HG03159 (cell line): ENCODE measurements at regions not wholly inside any gene's neighbourhood (a gene's known extent, or its start where the extent isn't known, plus 50 kb on each side); places are given as distances from the start of the nearest gene placed in this dataset.
"Not testable (repeated sequence)": the region's sequence is repeated elsewhere in the genome, so short reads cannot be mapped to it uniquely, and the experiment has no call there.

ENCODE experiments used
- ATAC-seq: cut with Tn5 transposase; IDR thresholded peaks from one replicate; pipeline ENCODE4 v1.9.1; 2021; ENCODE audit warnings: mild to moderate bottlenecking, moderate library complexity; ENCODE audit not compliant: unreplicated experiment

DNA sequence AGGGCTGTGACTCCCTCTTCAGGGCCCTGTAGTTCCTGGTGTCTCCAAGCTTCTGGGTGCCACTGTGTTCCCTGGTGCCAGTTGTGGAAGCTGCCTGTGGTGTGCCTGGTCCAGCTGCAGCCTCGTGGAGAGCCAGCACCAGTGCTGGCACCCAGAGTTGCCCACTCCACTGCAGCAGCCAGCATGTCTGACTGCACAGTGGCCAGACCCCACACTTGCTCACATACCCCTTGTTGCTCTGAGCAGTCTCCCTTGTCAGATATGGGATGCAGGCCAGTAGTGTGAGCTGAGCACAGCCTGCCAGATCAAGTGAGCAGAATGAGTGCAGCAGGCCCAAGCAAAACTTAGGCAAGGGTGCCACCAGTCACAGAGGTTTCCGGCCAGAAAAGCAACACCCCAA, 108.6 kb downstream of the ZMAT1 start:
- no peak for ATAC-seq

- ATAC-seq: not testable (repeated sequence)
Measured at GRCh38 chrX:101817739-101818138, 114.1 kb downstream of the ZMAT1 start.

DNA sequence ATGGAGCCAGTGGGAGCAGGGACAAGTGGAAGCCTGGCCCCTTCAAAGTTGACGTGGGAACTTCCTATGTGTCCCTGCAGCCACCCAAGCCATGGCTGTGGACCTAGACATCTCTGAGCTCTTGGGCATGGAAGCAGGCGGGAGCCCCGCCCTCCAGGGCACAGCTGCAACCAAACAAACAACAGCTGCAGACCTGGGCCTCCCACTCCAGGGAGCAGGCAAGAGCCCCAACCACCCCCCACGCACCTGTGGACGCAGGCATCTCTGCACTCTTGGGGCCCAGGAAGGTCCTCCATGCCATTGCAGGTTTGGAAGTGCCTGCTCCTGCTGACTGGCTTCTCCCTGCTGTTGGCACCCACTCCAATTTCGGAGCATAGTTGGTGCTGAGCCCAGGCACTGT, 118.6 kb downstream of the ZMAT1 start:
- ATAC-seq: no peak

DNA sequence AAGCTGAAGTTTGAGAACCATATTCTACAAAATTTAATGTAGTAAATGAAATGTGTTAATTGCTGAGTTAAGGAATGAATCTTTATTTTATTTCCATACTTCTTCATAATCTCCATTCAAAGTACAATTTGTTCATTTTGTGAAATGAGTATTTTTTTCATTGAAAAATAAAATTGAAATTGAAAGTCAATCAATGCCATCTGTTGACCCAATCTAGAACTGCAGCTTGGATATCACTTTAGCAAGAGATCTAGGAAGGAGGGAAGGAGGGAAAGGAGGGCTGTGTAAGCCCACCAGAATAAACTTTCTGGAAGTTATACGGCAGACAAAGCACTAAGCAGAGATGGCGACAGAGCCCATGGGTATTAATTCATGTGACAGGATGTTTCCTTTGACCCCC, 128.4 kb downstream of the ZMAT1 start:
- ATAC-seq: no peak

DNA sequence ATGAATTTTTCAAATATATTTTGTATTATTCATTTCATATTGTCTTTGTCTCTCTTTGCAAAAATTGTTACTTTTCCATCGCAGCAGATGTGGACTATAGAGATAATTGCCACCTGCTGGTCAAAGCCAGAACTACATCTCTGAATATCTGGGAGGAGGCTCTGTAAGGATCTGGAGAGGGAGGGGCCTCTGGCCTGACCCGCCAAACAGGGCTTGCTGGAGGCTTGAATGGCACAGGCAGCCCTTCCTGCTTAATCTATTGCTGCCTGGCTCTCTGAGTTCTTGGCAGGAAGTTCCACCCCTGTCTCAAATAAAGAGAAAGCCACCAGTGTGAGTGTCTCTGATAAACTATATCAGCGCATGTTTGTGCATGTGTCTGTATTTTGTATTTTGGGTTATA, 132.4 kb downstream of the ZMAT1 start:
- ATAC-seq: peak; percentile 100

GRCh38 chrX:101787934-101788333, 128.3 kb upstream of the ARMCX2 start:
- ATAC-seq: no peak

- no peak for ATAC-seq
Measured at GRCh38 chrX:101785142-101785541, 125.5 kb upstream of the ARMCX2 start.

DNA sequence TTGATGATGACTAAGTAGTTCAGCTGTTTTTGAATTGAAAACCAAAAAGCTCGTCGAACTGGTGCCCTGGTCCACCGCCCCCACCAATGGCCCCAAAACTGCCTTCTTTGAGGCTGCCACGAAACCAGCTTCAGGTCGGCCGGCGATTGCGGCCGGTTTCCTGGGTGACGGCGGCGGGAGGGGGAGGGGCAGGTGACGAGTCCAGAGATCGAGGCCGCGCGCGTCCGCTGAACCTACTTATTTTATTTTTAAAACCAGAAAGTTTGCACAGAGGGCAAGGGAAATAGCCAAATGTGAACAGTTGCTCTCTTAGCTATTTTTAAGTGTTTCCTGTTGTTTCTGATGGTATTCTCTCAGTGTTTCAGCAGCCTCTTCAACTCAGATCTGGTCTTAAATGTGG, 120.8 kb upstream of the ARMCX2 start:
- not testable (repeated sequence) for ATAC-seq

- ATAC-seq: peak; percentile 100
Measured at GRCh38 chrX:101774340-101774739, 114.7 kb upstream of the ARMCX2 start.

- no peak for ATAC-seq
Measured at GRCh38 chrX:101764538-101764937, 104.9 kb upstream of the ARMCX2 start.

GRCh38 chrX:101759000-101759399, 99.3 kb upstream of the ARMCX2 start:
- peak; percentile 98 for ATAC-seq

DNA sequence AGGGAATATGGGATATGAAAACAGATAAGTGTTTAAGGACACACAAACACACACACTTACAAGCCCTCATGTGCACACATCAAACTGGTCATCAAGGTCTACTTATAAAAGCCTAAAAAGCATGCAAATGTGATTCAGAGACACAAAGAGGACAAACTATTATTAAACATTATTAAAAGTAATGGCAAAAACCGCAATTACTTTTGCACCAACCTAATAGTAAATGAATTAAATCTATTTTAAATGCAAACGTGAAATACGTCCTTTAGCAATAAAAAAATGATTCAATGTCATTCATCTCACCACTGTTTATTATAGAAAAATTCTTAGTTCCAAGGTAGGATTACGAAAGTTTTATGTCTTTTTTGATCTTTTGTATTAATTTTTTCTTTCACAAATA, 91.1 kb upstream of the ARMCX2 start:
- no peak for ATAC-seq

GRCh38 chrX:101749436-101749835, 89.8 kb upstream of the ARMCX2 start:
- ATAC-seq: no peak

DNA sequence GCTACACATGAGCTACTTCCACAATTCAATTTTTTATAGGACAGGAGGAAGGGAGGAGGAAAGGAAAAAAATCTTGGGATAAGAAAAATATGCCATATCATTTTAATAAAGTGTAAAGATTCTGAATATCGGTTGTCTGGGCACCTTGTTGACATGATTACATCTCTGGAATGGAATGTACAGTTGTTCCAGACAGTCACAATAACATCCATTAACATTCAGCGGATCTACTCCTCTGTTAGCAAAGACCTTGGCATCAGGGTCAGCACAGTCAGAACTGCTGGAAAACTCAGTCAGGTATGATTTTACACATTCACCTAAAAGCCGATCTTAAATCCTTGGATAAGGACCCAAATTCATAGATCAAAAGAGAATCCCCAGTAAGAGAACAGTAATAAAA, 85.4 kb upstream of the ARMCX2 start:
- ATAC-seq: no peak

DNA sequence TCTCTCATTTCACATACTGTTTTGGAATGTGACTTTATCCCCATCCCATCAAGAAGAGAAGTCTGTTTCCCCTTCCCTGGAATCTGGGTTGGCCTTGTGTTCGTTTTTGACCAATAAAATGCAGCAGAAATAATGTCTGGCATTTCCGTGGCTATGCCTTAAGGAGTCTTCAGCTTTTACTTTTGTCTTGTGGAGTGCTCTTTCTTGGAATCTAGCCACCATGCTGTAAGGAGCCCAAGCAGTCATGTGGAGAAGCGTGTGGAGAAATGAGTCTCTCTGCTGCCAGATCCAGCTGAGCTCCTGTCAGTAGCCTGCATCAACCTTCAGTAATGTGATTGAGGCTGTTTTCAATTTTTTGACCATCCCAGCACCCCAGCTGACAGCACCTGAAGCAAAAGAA, 84.4 kb upstream of the ARMCX2 start:
- no peak for ATAC-seq

DNA sequence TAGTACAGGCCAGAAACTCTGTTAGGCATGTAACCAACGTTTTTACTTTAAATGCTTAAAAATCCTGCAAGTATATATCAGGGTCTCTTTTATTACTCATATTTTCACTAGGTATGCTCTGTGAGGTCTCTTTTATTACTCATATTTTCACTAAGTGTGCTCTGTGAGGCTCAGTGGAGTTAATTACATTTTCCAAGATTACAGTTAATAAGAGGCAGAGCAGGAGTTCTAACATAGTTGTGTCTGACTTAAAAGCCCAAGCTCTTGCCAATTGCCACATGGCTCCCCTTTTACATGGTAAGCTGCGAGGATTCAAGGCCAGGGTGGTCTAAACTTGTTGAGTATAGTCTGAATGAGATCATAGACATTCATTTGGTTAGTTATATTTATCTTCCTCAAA, 81.0 kb upstream of the ARMCX2 start:
- ATAC-seq: no peak

DNA sequence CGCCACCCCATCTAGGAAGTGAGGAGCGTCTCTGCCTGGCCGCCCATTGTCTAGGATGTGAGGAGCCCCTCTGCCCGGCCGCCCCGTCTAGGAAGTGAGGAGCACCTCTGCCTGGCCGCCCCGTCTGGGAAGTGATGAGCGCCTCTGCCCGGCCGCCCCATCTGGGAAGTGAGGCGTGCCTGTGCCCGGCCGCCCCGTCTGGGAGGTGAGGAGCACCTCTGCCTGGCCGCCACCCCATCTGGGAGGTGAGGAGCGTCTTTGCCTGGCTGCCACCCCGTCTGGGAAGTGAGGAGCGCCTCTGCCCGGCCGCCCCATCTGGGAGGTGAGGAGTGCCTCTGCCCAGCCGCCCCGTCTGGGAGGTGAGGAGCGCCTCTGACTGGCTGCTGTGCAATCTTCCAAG, 79.2 kb upstream of the ARMCX2 start:
- not testable (repeated sequence) for ATAC-seq

DNA sequence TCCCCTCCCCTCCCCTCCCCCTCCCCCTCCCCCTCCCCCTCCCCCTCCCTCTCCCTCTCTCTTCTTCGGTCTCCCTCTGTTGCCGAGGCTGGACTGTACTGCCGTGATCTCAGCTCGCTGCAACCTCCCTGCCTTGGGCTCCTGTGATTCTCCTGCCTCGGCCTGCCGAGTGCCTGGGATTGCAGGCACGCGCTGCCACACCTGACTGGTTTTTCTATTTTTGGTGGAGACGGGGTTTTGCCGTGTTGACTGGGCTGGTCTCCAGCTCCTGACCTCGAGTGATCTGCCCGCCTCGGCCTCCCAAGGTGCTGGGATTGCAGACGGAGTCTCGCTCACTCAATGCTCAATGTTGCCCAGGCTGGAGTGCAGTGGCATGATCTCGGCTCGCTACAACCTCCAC, 78.8 kb upstream of the ARMCX2 start:
- ATAC-seq: not testable (repeated sequence)

DNA sequence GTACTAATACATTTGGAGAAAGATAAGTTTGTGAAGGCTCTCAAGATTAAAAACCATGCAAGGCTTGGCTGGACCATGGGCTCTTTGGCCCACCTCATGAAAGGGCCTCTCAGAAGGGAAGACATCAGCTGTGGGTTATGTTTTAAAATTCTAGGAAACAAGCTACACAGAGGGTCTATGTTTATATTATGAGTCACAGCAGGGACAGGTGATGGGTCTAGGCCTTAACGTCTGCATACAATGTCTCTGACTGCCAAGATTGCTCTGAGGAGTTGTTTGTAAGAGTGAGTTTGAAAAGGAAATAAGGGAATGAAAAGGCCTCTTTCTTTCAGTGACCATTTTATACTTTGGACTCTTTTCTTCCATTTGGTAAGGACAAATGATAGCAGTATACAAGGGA, 77.0 kb upstream of the ARMCX2 start:
- no peak for ATAC-seq

- no peak for ATAC-seq
Measured at GRCh38 chrX:101732870-101733269, 73.2 kb upstream of the ARMCX2 start.

DNA sequence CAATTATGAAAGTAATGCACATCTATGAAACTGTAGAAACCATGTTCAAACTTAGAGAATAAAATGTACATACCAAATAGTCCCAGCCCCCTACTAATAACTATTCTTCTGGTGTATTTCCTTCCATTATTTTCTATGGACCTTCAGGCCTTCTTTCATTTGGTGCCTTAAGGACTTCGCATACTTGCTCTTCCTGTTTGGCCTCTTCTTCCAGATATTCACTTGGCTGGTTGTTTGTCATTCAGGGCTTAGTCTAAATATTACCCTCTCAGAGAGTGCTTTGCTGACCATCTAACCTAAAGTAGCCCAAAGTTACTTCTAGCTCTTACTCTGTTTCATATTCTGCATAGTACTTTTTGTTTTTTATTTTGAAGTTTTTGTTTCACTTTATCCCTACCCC, 70.3 kb upstream of the ARMCX2 start:
- no peak for ATAC-seq
